WI38 (cell line): ENCODE measurements at regions not wholly inside any gene's neighbourhood (a gene's known extent, or its start where the extent isn't known, plus 50 kb on each side); places are given as distances from the start of the nearest gene placed in this dataset.

Experiments used
- H3K4me3 ChIP-seq: 2 replicates; pipeline ENCODE4 v1.5.1; 2011; ENCODE audit warnings: low read depth, mild to moderate bottlenecking, control low read depth, low read length
- CTCF ChIP-seq: IDR thresholded peaks from 2 replicates; pipeline ENCODE4 v1.5.1; 2012; ENCODE audit warnings: low read depth, mild to moderate bottlenecking, control low read depth, low read length

GRCh38 chr13:103539265-103539664, 473.0 kb upstream of the SLC10A2 start:
- H3K4me3 ChIP-seq, result no peak overlapping the region
- TF ChIP-seq CTCF, result no peak

GRCh38 chr13:103537616-103538015, 471.4 kb upstream of the SLC10A2 start:
- no peak overlapping the region for H3K4me3 ChIP-seq
- TF ChIP-seq CTCF, result no peak

- no peak for TF ChIP-seq CTCF
These were observed 465.1 kb upstream of the SLC10A2 start for GRCh38 chr13:103531278-103531677.

GRCh38 chr13:103528437-103528836, 462.2 kb upstream of the SLC10A2 start:
- TF ChIP-seq CTCF, result no peak
- H3K4me3 ChIP-seq, result no peak overlapping the region

More at GRCh38 chr13:103531278-103531677, 465.1 kb upstream of the SLC10A2 start:
- no peak overlapping the region for H3K4me3 ChIP-seq

GRCh38 chr13:103525530-103525929, 459.3 kb upstream of the SLC10A2 start:
- no peak for TF ChIP-seq CTCF
- H3K4me3 ChIP-seq, result no peak overlapping the region

GRCh38 chr13:103523858-103524257, 457.6 kb upstream of the SLC10A2 start:
- no peak for TF ChIP-seq CTCF

GRCh38 chr13:103521532-103521931, 455.3 kb upstream of the SLC10A2 start:
- TF ChIP-seq CTCF, result no peak

More at GRCh38 chr13:103523858-103524257, 457.6 kb upstream of the SLC10A2 start:
- H3K4me3 ChIP-seq, result no peak overlapping the region

GRCh38 chr13:103517768-103518102, 451.5 kb upstream of the SLC10A2 start:
- TF ChIP-seq CTCF, result no peak
- no peak overlapping the region for H3K4me3 ChIP-seq

More at GRCh38 chr13:103521532-103521931, 455.3 kb upstream of the SLC10A2 start:
- H3K4me3 ChIP-seq, result no peak overlapping the region
